Transverse colon (tissue), 4 donors: ENCODE measurements at regions not wholly inside any gene's neighbourhood (a gene's known extent, or its start where the extent isn't known, plus 50 kb on each side); places are given as distances from the start of the nearest gene placed in this dataset.
"Not testable (repeated sequence)": the region's sequence is repeated elsewhere in the genome, so short reads cannot be mapped to it uniquely, and the experiment has no call there.

Experiments used
- DNase-seq: peaks from one replicate; pipeline ENCODE4 v3.0.0-alpha.2; 2019
- H3K27ac ChIP-seq, 4 donors: fragments of 200-600 bp; sonication (generic); 2 replicates each; pipeline ENCODE4 v1.5.1; 2016 to 2018; ENCODE audit warnings: inconsistent platforms in 4 of 4
- H3K27me3 ChIP-seq: fragments of 200-600 bp; sonication (generic); 2 replicates; pipeline ENCODE4 v1.5.1; 2017; ENCODE audit warnings: inconsistent platforms
- H3K36me3 ChIP-seq, 4 donors: fragments of 200-600 bp; sonication (generic); 2 replicates each; pipeline ENCODE4 v1.5.1; 2017 to 2019; ENCODE audit warnings: inconsistent platforms in 4 of 4
- H3K4me1 ChIP-seq, 4 donors: fragments of 200-600 bp; sonication (generic); 2 replicates each; pipeline ENCODE4 v1.5.1; 2017 to 2020; ENCODE audit warnings: inconsistent platforms in 4 of 4
- H3K4me3 ChIP-seq, 4 donors: fragments of 200-600 bp; sonication (generic); 1 replicate in 1 of 4; 2 replicates in 3 of 4; pipeline versions ENCODE4 v1.5.1 to v1.6.1; 2017 to 2019; ENCODE audit warnings: inconsistent platforms in 4 of 4
- H3K9me3 ChIP-seq, 2 donors: fragments of 200-600 bp; sonication (generic); 2 replicates each; pipeline ENCODE4 v1.5.1; 2017 to 2019; ENCODE audit warnings: inconsistent platforms in 2 of 2
- CTCF ChIP-seq, 5 experiments: fragments of 200-600 bp in 3 of 5; fragments of 450-650 bp in 2 of 5; sonication (generic) in 3 of 5; IDR thresholded peaks; 1 replicate in 2 of 5; 2 replicates in 3 of 5; pipeline ENCODE4 v1.5.1; 2016 to 2017; ENCODE audit warnings: antibody characterized with exemption in 5 of 5, inconsistent platforms in 3 of 5, mild to moderate bottlenecking in 2 of 5, moderate library complexity in 1 of 5
- POLR2A ChIP-seq: fragments of 450-650 bp; IDR thresholded peaks from one replicate; pipeline ENCODE4 v1.6.1; 2016; ENCODE audit warnings: antibody characterized with exemption, mild to moderate bottlenecking, moderate library complexity
- POLR2AphosphoS5 ChIP-seq, 3 donors: sonication (generic); formaldehyde crosslinking; IDR thresholded peaks; one replicate each; pipeline ENCODE4 v1.6.1; 2016; ENCODE audit warnings: antibody characterized with exemption in 3 of 3
- WGBS, 2 donors: methylation state at CpG; one replicate each; pipeline ENCODE4 v1.1.5; 2018; ENCODE audit warnings: low coverage in 1 of 2; 5-methylcytosine and 5-hydroxymethylcytosine counted together
- in situ Hi-C, 4 donors: fragments of 200-750 bp; cut with MboI; loops; one replicate each; pipeline versions ENCODE4 v1.15.0 to v1.15.1; 2017; ENCODE audit warnings: low sequenced_read_pairs in 3 of 4, low pct_ligation_motif_present in 1 of 4, low pct_unique_long_range_greater_than_20kb in 1 of 4
- intact Hi-C: fragments of 100-400 bp; cut with DNase I; formaldehyde crosslinking; loops from one replicate; pipeline ENCODE4 v1.15.1; 2023; ENCODE audit warnings: low total_unique reads

DNA sequence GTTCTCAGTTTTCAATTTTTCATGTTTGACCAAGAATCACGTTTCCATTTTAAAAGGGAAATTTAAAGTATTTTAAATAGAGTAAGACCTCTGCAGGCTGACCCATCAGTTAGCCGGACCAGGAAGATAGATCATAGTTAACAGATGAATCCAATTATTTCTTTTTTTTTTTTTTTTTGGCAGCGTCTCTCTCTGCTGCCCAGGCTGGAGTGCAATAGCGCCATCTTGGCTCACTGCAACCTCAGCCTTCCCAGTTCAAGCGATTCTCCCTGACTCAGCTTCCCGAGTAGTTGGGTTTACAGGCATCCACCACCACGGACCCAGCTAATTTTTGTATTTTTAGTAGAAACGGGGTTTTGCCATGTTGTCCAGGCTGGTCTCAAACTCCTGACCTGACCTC, 256.7 kb upstream of the CNR1 start:
- no peak for DNase-seq
- no peaks in the 10 kb centered on the region for H3K4me1 ChIP-seq
- no peak for TF ChIP-seq POLR2A
- no peak for TF ChIP-seq POLR2AphosphoS5 (IDR thresholded peaks at IDR 0.05)
- TF ChIP-seq CTCF (IDR thresholded peaks at IDR 0.05): no peak
- WGBS, 2 donors: 85 to 86% methylated on average over 7 to 8 of the region's 8 CpGs
- in situ Hi-C loops: no loop called here
- H3K9me3 ChIP-seq: no peaks in the 10 kb centered on the region
- no peak overlapping the region for H3K4me3 ChIP-seq
- H3K27ac ChIP-seq: no peak overlapping the region
- no peaks in the 10 kb centered on the region for H3K27me3 ChIP-seq
- no peaks in the 10 kb centered on the region for H3K36me3 ChIP-seq
- intact Hi-C loops: no loop called here

- H3K27ac ChIP-seq, H3K4me1 ChIP-seq, intact Hi-C loops, H3K9me3 ChIP-seq, H3K36me3 ChIP-seq, H3K27me3 ChIP-seq, in situ Hi-C loops, DNase-seq, H3K4me3 ChIP-seq: not testable (repeated sequence)
- WGBS, 2 donors: 83 to 95% methylated on average over 8 to 18 of the region's 21 CpGs
These were observed 254.9 kb upstream of the CNR1 start for GRCh38 chr6:88420967-88421488.

- intact Hi-C loops, in situ Hi-C loops, H3K4me3 ChIP-seq, DNase-seq, H3K9me3 ChIP-seq, H3K27ac ChIP-seq, H3K27me3 ChIP-seq, H3K4me1 ChIP-seq, H3K36me3 ChIP-seq: not testable (repeated sequence)
- 80 to 86% methylated on average over 6 to 13 of the region's 13 CpGs for WGBS, 2 donors
These were observed 253.0 kb upstream of the CNR1 start for GRCh38 chr6:88418921-88419810.

DNA sequence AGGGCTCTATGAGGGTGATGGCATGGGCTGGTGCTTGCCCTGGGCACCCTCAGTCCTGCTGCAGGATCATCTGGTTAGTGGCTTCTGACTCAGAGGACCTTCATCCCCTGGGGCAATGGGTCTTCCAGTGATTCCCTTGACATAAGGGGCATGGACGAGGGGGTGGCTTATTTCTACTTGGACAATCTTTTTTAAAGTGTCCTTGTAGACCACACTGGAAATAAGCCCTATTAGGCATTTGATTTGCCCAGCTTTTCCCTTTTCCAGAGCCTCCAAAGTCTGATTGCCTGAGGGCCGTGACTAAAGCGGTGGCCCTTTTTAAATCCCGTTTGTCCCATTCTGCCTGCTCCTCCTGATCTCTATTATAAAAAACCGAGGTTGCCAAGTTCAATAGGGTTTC, 251.2 kb upstream of the CNR1 start:
- H3K27me3 ChIP-seq, H3K4me3 ChIP-seq, H3K36me3 ChIP-seq, H3K9me3 ChIP-seq, H3K27ac ChIP-seq, H3K4me1 ChIP-seq, DNase-seq, in situ Hi-C loops, intact Hi-C loops: not testable (repeated sequence)
- 60 to 64% methylated on average over 5 of the region's 5 CpGs for WGBS, 2 donors

- in situ Hi-C loops (no loop called here), intact Hi-C loops (no loop called here)
- Histone ChIP-seq H3K27ac (no peak overlapping the region), H3K36me3 (no peaks in the 10 kb centered on the region), H3K4me1 (no peaks in the 10 kb centered on the region), H3K27me3 (no peaks in the 10 kb centered on the region), H3K4me3 (no peak overlapping the region), H3K9me3 (no peaks in the 10 kb centered on the region)
- no peak for TF ChIP-seq CTCF (IDR thresholded peaks at IDR 0.05)
- 14 to 17% methylated on average over 1 of the region's 1 CpG for WGBS, 2 donors
- DNase-seq: no peak
These were observed 247.3 kb upstream of the CNR1 start for GRCh38 chr6:88413459-88413858.

GRCh38 chr6:88408355-88408754, 242.2 kb upstream of the CNR1 start:
- H3K27ac ChIP-seq, H3K4me1 ChIP-seq, in situ Hi-C loops, H3K36me3 ChIP-seq, H3K4me3 ChIP-seq, H3K27me3 ChIP-seq, H3K9me3 ChIP-seq, intact Hi-C loops, DNase-seq: not testable (repeated sequence)
- 91 to 100% methylated on average over 3 of the region's 4 CpGs for WGBS, 2 donors

DNA sequence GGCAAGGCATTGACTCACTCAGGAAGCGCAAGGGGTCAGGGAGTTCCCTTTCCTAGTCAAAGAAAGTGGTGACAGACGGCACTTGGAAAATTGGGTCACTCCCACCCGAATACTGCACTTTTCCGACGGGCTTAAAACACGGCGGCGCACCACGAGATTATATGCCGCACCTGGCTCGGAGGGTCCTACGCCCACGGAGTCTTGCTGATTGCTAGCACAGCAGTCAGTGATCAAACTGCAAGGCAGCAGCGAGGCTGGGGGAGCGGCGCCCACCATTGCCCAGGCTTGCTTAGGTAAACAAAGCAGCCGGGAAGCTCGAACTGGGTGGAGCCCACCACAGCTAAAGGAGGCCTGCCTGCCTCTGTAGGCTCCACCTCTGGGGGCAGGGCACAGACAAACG, 240.5 kb upstream of the CNR1 start:
- H3K27me3 ChIP-seq, H3K27ac ChIP-seq, DNase-seq, intact Hi-C loops, H3K36me3 ChIP-seq, H3K4me1 ChIP-seq, H3K4me3 ChIP-seq, in situ Hi-C loops, H3K9me3 ChIP-seq: not testable (repeated sequence)
- 81 to 98% methylated on average over 11 to 18 of the region's 19 CpGs for WGBS, 2 donors
